GM23338 (cell line): ENCODE measurements at regions not wholly inside any gene's neighbourhood (a gene's known extent, or its start where the extent isn't known, plus 50 kb on each side); places are given as distances from the start of the nearest gene placed in this dataset.

ENCODE experiments used
- ETS1 ChIP-seq: IDR thresholded peaks from 2 replicates; pipeline ENCODE4 v1.6.1; 2016; ENCODE audit warnings: antibody characterized with exemption
- JUNB ChIP-seq: IDR thresholded peaks from one replicate; pipeline ENCODE4 v1.6.1; 2016; ENCODE audit warnings: antibody characterized with exemption; ENCODE audit not compliant: unreplicated experiment
- POLR2AphosphoS5 ChIP-seq: IDR thresholded peaks from 2 replicates; pipeline ENCODE4 v1.6.1; 2016; ENCODE audit warnings: antibody characterized with exemption, low read depth
- ZNF462 ChIP-seq: fragments of 250-450 bp; sonication (Bioruptor Pico); IDR thresholded peaks from 2 replicates; pipeline ENCODE4 v1.5.0; 2020; ENCODE audit warnings: mild to moderate bottlenecking, moderate library complexity

- TF ChIP-seq ETS1 (no peak), JUNB (no peak), POLR2AphosphoS5 (no peak), ZNF462 (CRISPR knock-in tag) (no peak)
Measured at GRCh38 chr18:24958001-24958400, 394.0 kb downstream of the ZNF521 start.
